Cardiac fibroblast (primary cell): ENCODE measurements at regions not wholly inside any gene's neighbourhood (a gene's known extent, or its start where the extent isn't known, plus 50 kb on each side); places are given as distances from the start of the nearest gene placed in this dataset.
"Not testable (repeated sequence)": the region's sequence is repeated elsewhere in the genome, so short reads cannot be mapped to it uniquely, and the experiment has no call there.

Experiments
- DNase-seq, 2 donors: peaks; one replicate each; pipeline versions ENCODE4 v3.0.0 to v3.0.0-alpha.2; 2010; ENCODE audit warnings: low read depth in 2 of 2
- H3K4me3 ChIP-seq, 2 donors: replicated peaks in 1 of 2; 1 replicate in 1 of 2; 2 replicates in 1 of 2; pipeline ENCODE4 v1.5.1; 2011; ENCODE audit warnings: low read depth in 2 of 2, low read length in 2 of 2, mild to moderate bottlenecking in 2 of 2, moderate library complexity in 1 of 2
- CTCF ChIP-seq: IDR thresholded peaks from one replicate; pipeline ENCODE4 v1.5.1; 2011; ENCODE audit warnings: low read depth, mild to moderate bottlenecking, low read length, inconsistent platforms

DNA sequence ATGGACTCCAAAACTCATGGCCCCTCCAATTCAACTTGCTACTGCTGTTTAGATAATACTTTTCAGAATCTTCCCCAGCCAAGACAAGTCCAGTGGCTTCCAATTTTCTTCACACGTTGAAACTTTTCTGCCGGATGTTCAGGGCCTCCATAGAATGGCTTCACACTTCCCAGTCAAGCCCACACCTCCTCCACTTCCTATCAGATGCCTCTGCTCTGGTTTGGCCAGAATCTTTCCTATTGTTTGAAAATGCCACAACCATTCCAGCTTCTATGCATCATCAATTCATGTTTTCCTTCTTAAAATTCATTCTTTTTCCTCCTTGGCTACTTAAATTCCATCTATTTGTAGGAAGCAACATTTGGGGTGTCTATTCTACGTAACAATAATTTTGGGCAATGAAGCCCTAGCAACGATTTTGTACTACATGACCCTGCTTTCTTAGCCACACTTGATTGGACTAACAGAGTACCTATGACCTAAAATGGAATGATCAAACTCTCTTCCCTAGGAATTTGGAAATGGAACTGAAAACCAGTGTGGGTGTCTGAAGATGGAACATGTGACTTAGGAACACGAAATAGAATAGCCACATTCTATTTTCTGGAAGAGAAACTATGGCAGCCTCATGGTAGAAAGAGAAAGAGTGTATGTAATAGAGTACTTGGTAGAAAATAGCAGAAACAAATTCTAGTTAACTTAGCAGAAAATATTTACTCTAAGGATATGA, 74.1 kb upstream of the CNIH3 start:
- no peak for TF ChIP-seq CTCF
- DNase-seq, result peak; percentile 73 to 85
- no peak overlapping the region for H3K4me3 ChIP-seq

GRCh38 chr1:224542783-224543440, 73.2 kb upstream of the CNIH3 start:
- peak; percentile 85 to 96 for DNase-seq
- no peak overlapping the region for H3K4me3 ChIP-seq
- no peak for TF ChIP-seq CTCF

DNA sequence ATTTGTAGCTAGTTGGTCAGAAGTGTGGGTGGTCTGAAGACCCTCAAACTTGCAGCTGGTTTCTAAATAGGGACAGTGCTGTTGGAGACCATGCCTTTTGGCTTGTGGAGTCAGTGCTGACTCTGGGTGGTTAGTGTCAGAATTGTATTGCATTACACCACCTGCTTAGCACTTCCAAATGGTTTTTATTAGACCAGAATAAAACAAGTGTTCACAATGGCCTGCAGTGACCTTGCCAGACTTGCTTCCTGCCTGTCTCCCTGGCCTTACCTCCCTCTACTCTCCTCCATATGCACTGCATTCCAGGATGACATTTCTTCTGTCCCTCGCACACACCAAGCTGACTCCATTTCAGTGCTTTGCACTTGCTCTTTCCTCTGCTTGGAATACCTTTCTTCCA, 72.7 kb upstream of the CNIH3 start:
- H3K4me3 ChIP-seq, result no peak overlapping the region
- no peak for TF ChIP-seq CTCF
- no peak for DNase-seq

GRCh38 chr1:224544346-224545110, 71.6 kb upstream of the CNIH3 start:
- no peak for DNase-seq
- no peak overlapping the region for H3K4me3 ChIP-seq
- TF ChIP-seq CTCF, result no peak

GRCh38 chr1:224545571-224545970, 70.5 kb upstream of the CNIH3 start:
- TF ChIP-seq CTCF, result no peak
- DNase-seq, result no peak
- H3K4me3 ChIP-seq, result no peak overlapping the region

DNA sequence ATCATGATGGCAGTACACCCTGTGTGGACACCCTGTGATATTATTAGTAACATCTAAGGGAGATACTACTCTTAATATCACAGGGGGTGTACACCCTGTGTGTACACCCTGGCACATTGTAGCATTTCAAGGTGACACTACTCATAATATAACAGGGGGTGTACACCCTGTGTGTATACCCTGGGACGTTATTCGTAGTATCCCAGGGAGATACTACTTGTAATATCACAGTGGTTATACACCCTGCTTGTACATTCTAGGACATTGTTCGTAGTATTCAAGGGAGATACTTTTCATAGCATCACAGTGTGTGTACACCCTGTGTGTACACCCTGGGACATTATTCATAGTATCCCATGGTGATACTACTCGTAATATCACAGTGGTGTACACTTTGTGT, 67.4 kb upstream of the CNIH3 start:
- no peak for DNase-seq
- no peak overlapping the region for H3K4me3 ChIP-seq
- TF ChIP-seq CTCF, result no peak

- not testable (repeated sequence) for DNase-seq, H3K4me3 ChIP-seq
Observed at GRCh38 chr1:224551189-224551588, 64.9 kb upstream of the CNIH3 start.
